ENCODE measurements at regions not wholly inside any gene's neighbourhood (a gene's known extent, or its start where the extent isn't known, plus 50 kb on each side); places are given as distances from the start of the nearest gene placed in this dataset.

- TF ChIP-seq POLR2A (IDR thresholded peaks at IDR 0.05) (no peak), CTCF (IDR thresholded peaks at IDR 0.05) (no peak)
Measured at GRCh38 chr10:78871796-78872195, 197.0 kb upstream of the ZMIZ1 start.
